Upper lobe of left lung (tissue), 6 donors: ENCODE measurements at regions not wholly inside any gene's neighbourhood (a gene's known extent, or its start where the extent isn't known, plus 50 kb on each side); places are given as distances from the start of the nearest gene placed in this dataset.
A peak's percentile ranks its signal among the peaks of the same experiment; 100 is the strongest.

Experiments used
- ATAC-seq, 2 donors: fragments of 200-7000 bp; cut with Tn5 transposase; one replicate each; pipeline ENCODE4 v1.9.1; 2022; ENCODE audit warnings: mild to moderate bottlenecking in 2 of 2, moderate library complexity in 2 of 2; ENCODE audit not compliant: low FRiP score in 2 of 2
- DNase-seq, 2 donors: peaks; one replicate each; pipeline ENCODE4 v3.0.0-alpha.2; 2019 to 2020
- H3K27ac ChIP-seq, 4 donors: fragments of 200-600 bp; sonication (generic); one replicate each; pipeline ENCODE4 v1.5.1; 2016 to 2019
- H3K27me3 ChIP-seq, 4 donors: fragments of 200-600 bp; sonication (generic); one replicate each; pipeline ENCODE4 v1.5.1; 2017 to 2019
- H3K36me3 ChIP-seq, 4 donors: fragments of 200-600 bp; sonication (generic); one replicate each; pipeline ENCODE4 v1.5.1; 2016 to 2019
- H3K4me1 ChIP-seq, 4 donors: fragments of 200-600 bp; sonication (generic); one replicate each; pipeline ENCODE4 v1.5.1; 2018 to 2019
- H3K4me3 ChIP-seq, 4 donors: fragments of 200-600 bp; sonication (generic); one replicate each; pipeline ENCODE4 v1.5.1; 2017 to 2019; ENCODE audit warnings: mild to moderate bottlenecking in 2 of 4, moderate library complexity in 1 of 4
- H3K9me3 ChIP-seq, 4 donors: fragments of 200-600 bp; sonication (generic); one replicate each; pipeline ENCODE4 v1.5.1; 2018 to 2019
- CTCF ChIP-seq, 6 experiments: fragments of 450-650 bp in 4 of 6; fragments of 200-600 bp in 2 of 6; sonication (generic) in 2 of 6; IDR thresholded peaks; one replicate each; pipeline ENCODE4 v1.5.1; 2016 to 2019; ENCODE audit warnings: antibody characterized with exemption in 6 of 6
- EP300 ChIP-seq, 4 donors: sonication (generic); formaldehyde crosslinking; IDR thresholded peaks; one replicate each; pipeline ENCODE4 v1.5.1; 2017; ENCODE audit warnings: antibody characterized with exemption in 4 of 4, control low read depth in 2 of 4
- POLR2A ChIP-seq, 4 donors: fragments of 450-650 bp; IDR thresholded peaks; one replicate each; pipeline ENCODE4 v1.5.1; 2016 to 2017; ENCODE audit warnings: antibody characterized with exemption in 4 of 4, mild to moderate bottlenecking in 2 of 4
- POLR2AphosphoS5 ChIP-seq, 2 donors: sonication (generic); formaldehyde crosslinking; IDR thresholded peaks; one replicate each; pipeline ENCODE4 v1.5.1; 2017; ENCODE audit warnings: antibody characterized with exemption in 2 of 2
- WGBS, 2 donors: methylation state at CpG; one replicate each; pipeline ENCODE4 v1.1.5; 2017 to 2018; 5-methylcytosine and 5-hydroxymethylcytosine counted together
- donor health status: DM: no; HTN: no; CAD: no; lungs with moderate emphysema.
- donor health status: DM: no; HTN: yes; CAD: no; lungs with severe emphysema.

GRCh38 chr1:209383907-209384709 lies 199.4 kb upstream of the CAMK1G start:
- DNase-seq (no peak), ATAC-seq (no peak)
- 54 to 64% methylated on average over 5 of the region's 5 CpGs for WGBS, 2 donors
- no peak overlapping the region for H3K27ac ChIP-seq
- no peaks in the 10 kb centered on the region for H3K9me3 ChIP-seq
- TF ChIP-seq EP300 (IDR thresholded peaks at IDR 0.05) = no peak
- no peak for TF ChIP-seq CTCF (IDR thresholded peaks at IDR 0.05)
- TF ChIP-seq POLR2AphosphoS5 (IDR thresholded peaks at IDR 0.05) = no peak
- TF ChIP-seq POLR2A (IDR thresholded peaks at IDR 0.05) = no peak
- no peaks in the 10 kb centered on the region for H3K36me3 ChIP-seq
- no peaks in the 10 kb centered on the region for H3K27me3 ChIP-seq
- no peaks in the 10 kb centered on the region for H3K4me1 ChIP-seq
- H3K4me3 ChIP-seq = no peak overlapping the region

GRCh38 chr1:209384710-209385550 lies 198.6 kb upstream of the CAMK1G start:
- Histone ChIP-seq H3K27ac (no peak overlapping the region), H3K4me3 (no peak overlapping the region), H3K27me3 (no peaks in the 10 kb centered on the region), H3K4me1 (no peaks in the 10 kb centered on the region), H3K36me3 (no peaks in the 10 kb centered on the region), H3K9me3 (no peaks in the 10 kb centered on the region)
- ATAC-seq = no peak
- DNase-seq = no peak
- no peak for TF ChIP-seq EP300 (IDR thresholded peaks at IDR 0.05)
- TF ChIP-seq POLR2A (IDR thresholded peaks at IDR 0.05) = no peak
- 93 to 96% methylated on average over 2 of the region's 2 CpGs for WGBS, 2 donors

- 83 to 86% methylated on average over 2 of the region's 2 CpGs for WGBS, 2 donors
- DNase-seq = no peak
- TF ChIP-seq CTCF (IDR thresholded peaks at IDR 0.05) (no peak), POLR2AphosphoS5 (IDR thresholded peaks at IDR 0.05) (no peak), POLR2A (IDR thresholded peaks at IDR 0.05) (no peak), EP300 (IDR thresholded peaks at IDR 0.05) (no peak)
- Histone ChIP-seq H3K36me3 (no peaks in the 10 kb centered on the region), H3K27ac (no peak overlapping the region), H3K9me3 (no peaks in the 10 kb centered on the region), H3K4me1 (no peaks in the 10 kb centered on the region), H3K27me3 (no peaks in the 10 kb centered on the region), H3K4me3 (no peak overlapping the region)
- ATAC-seq = no peak
Measured at GRCh38 chr1:209386156-209386555, 197.4 kb upstream of the CAMK1G start.

- DNase-seq = no peak
- no peak for ATAC-seq
- 84 to 90% methylated on average over 5 of the region's 5 CpGs for WGBS, 2 donors
- Histone ChIP-seq H3K27ac (no peak overlapping the region), H3K4me1 (no peaks in the 10 kb centered on the region), H3K36me3 (no peaks in the 10 kb centered on the region), H3K9me3 (no peaks in the 10 kb centered on the region), H3K4me3 (no peak overlapping the region), H3K27me3 (no peaks in the 10 kb centered on the region)
- no peak for TF ChIP-seq CTCF (IDR thresholded peaks at IDR 0.05)
- no peak for TF ChIP-seq POLR2A (IDR thresholded peaks at IDR 0.05)
- TF ChIP-seq POLR2AphosphoS5 (IDR thresholded peaks at IDR 0.05) = no peak
- TF ChIP-seq EP300 (IDR thresholded peaks at IDR 0.05) = no peak
Measured at GRCh38 chr1:209387271-209387968, 196.1 kb upstream of the CAMK1G start.

- no peak for TF ChIP-seq EP300 (IDR thresholded peaks at IDR 0.05)
- no peak for TF ChIP-seq CTCF (IDR thresholded peaks at IDR 0.05)
- no peak for TF ChIP-seq POLR2AphosphoS5 (IDR thresholded peaks at IDR 0.05)
- TF ChIP-seq POLR2A (IDR thresholded peaks at IDR 0.05) = no peak
- no peak overlapping the region for H3K27ac ChIP-seq
- no peaks in the 10 kb centered on the region for H3K9me3 ChIP-seq
- no peak overlapping the region for H3K4me3 ChIP-seq
- ATAC-seq = peak in 1 of 2 donors; percentile 29
- no peaks in the 10 kb centered on the region for H3K36me3 ChIP-seq
- DNase-seq = no peak
- H3K4me1 ChIP-seq = no peaks in the 10 kb centered on the region
- WGBS, 2 donors = 76 to 78% methylated on average over 2 of the region's 2 CpGs
- H3K27me3 ChIP-seq = no peaks in the 10 kb centered on the region
Measured at GRCh38 chr1:209387969-209388329, 195.6 kb upstream of the CAMK1G start.
